Astrocyte (in vitro differentiated cells and primary cell): ENCODE measurements at regions not wholly inside any gene's neighbourhood (a gene's known extent, or its start where the extent isn't known, plus 50 kb on each side); places are given as distances from the start of the nearest gene placed in this dataset.

Source experiments
- CTCF ChIP-seq: IDR thresholded peaks from 2 replicates; pipeline ENCODE4 v1.5.1; 2011; ENCODE audit warnings: low read depth, mild to moderate bottlenecking, inconsistent platforms, low read length, moderate library complexity; ENCODE audit not compliant: insufficient read depth
- EZH2 ChIP-seq: IDR thresholded peaks from 2 replicates; pipeline ENCODE4 v1.6.1; 2012; ENCODE audit warnings: mild to moderate bottlenecking, low read length, inconsistent platforms; ENCODE audit not compliant: insufficient read depth

GRCh38 chr10:33886299-33886698 lies 551.8 kb upstream of the NRP1 start:
- TF ChIP-seq CTCF: no peak
- no peak for TF ChIP-seq EZH2
